ENCODE measurements at regions not wholly inside any gene's neighbourhood (a gene's known extent, or its start where the extent isn't known, plus 50 kb on each side); places are given as distances from the start of the nearest gene placed in this dataset.
"Not testable (repeated sequence)": the region's sequence is repeated elsewhere in the genome, so short reads cannot be mapped to it uniquely, and the experiment has no call there.

DNA sequence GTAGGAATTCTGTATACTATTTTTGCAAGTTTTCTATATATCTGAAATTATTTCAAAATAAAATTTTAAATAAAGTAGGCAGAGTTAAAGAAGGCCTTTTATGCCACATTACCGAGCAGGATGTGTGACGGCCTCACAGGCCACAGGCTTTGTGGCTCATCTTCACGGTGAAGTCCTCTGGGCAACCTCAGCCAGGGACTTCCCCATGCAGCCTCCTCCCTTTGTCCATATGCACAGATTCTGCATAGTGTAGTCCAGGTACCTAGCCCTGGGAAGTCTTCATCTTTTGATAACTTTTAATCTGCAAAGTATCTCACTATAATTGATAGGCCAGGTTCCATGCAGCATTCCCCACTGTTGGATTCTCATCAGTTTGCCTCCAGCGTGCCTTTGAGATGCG is 62.8 kb downstream of the ARHGAP11B start:
- H3K27me3 ChIP-seq (ENCODE audit: insufficient read depth, low read length); H3K4me3 ChIP-seq (ENCODE audit: low read length); H3K4me1 ChIP-seq (ENCODE audit: insufficient read depth, low read length); H3K9ac ChIP-seq (ENCODE audit: low read depth, low read length); H3K9me3 ChIP-seq (ENCODE audit: insufficient read depth, low read depth, low read length); H3K36me3 ChIP-seq (ENCODE audit: insufficient read depth, low read length); H3K27ac ChIP-seq (ENCODE audit: low read depth, low read length): not testable (repeated sequence)
- WGBS, result 91% methylated on average over 3 of the region's 5 CpGs

- not testable (repeated sequence) for H3K36me3 ChIP-seq (ENCODE audit: insufficient read depth, low read length); H3K9ac ChIP-seq (ENCODE audit: low read depth, low read length); H3K4me3 ChIP-seq (ENCODE audit: low read length); H3K4me1 ChIP-seq (ENCODE audit: insufficient read depth, low read length); H3K27ac ChIP-seq (ENCODE audit: low read depth, low read length); H3K27me3 ChIP-seq (ENCODE audit: insufficient read depth, low read length); H3K9me3 ChIP-seq (ENCODE audit: insufficient read depth, low read depth, low read length)
- 86% methylated on average over 1 of the region's 2 CpGs for WGBS
Observed at GRCh38 chr15:30690153-30690552, 64.2 kb downstream of the ARHGAP11B start.

DNA sequence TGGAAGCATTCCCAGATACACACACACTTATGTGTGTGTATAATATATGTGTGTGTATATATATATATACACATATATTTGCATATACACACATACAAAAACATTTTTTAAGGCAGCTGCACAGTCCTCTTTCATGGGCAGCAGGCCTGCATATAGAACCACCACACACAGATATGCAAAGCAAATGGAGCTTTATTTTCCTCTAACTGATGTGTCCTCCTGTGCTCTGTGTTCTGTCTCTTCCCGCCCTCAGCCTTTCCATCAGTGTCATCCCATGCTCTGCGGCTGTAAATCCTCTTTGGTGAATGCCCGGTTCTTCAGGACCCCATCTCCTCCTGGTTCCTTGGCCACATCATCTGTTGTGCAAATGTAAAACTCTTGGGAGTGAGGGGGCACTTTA is 69.9 kb downstream of the ARHGAP11B start:
- H3K27me3 ChIP-seq (ENCODE audit: insufficient read depth, low read length); H3K4me1 ChIP-seq (ENCODE audit: insufficient read depth, low read length); H3K36me3 ChIP-seq (ENCODE audit: insufficient read depth, low read length); H3K27ac ChIP-seq (ENCODE audit: low read depth, low read length); H3K9me3 ChIP-seq (ENCODE audit: insufficient read depth, low read depth, low read length); H3K4me3 ChIP-seq (ENCODE audit: low read length); H3K9ac ChIP-seq (ENCODE audit: low read depth, low read length): not testable (repeated sequence)
- WGBS, result no CpG with 5 or more reads among the region's 3 CpGs

- H3K36me3 ChIP-seq (ENCODE audit: insufficient read depth, low read length); H3K4me1 ChIP-seq (ENCODE audit: insufficient read depth, low read length); H3K9me3 ChIP-seq (ENCODE audit: insufficient read depth, low read depth, low read length); H3K9ac ChIP-seq (ENCODE audit: low read depth, low read length); H3K4me3 ChIP-seq (ENCODE audit: low read length); H3K27me3 ChIP-seq (ENCODE audit: insufficient read depth, low read length); H3K27ac ChIP-seq (ENCODE audit: low read depth, low read length): not testable (repeated sequence)
- WGBS, result 77% methylated on average over 5 of the region's 15 CpGs
Observed at GRCh38 chr15:30696439-30697314, 70.7 kb downstream of the ARHGAP11B start.

GRCh38 chr15:30697315-30697685 is 71.4 kb downstream of the ARHGAP11B start:
- H3K27ac ChIP-seq (ENCODE audit: low read depth, low read length); H3K36me3 ChIP-seq (ENCODE audit: insufficient read depth, low read length); H3K9me3 ChIP-seq (ENCODE audit: insufficient read depth, low read depth, low read length); H3K27me3 ChIP-seq (ENCODE audit: insufficient read depth, low read length); H3K4me1 ChIP-seq (ENCODE audit: insufficient read depth, low read length); H3K9ac ChIP-seq (ENCODE audit: low read depth, low read length); H3K4me3 ChIP-seq (ENCODE audit: low read length): not testable (repeated sequence)
- 100% methylated on average over 1 of the region's 3 CpGs for WGBS

GRCh38 chr15:30700006-30700597 is 74.2 kb downstream of the ARHGAP11B start:
- H3K9ac ChIP-seq (ENCODE audit: low read depth, low read length); H3K4me3 ChIP-seq (ENCODE audit: low read length); H3K36me3 ChIP-seq (ENCODE audit: insufficient read depth, low read length); H3K4me1 ChIP-seq (ENCODE audit: insufficient read depth, low read length); H3K9me3 ChIP-seq (ENCODE audit: insufficient read depth, low read depth, low read length); H3K27ac ChIP-seq (ENCODE audit: low read depth, low read length); H3K27me3 ChIP-seq (ENCODE audit: insufficient read depth, low read length): not testable (repeated sequence)
- 89% methylated on average over 1 of the region's 7 CpGs for WGBS

GRCh38 chr15:30707976-30708685 is 82.2 kb downstream of the ARHGAP11B start:
- H3K4me3 ChIP-seq (ENCODE audit: low read length); H3K9ac ChIP-seq (ENCODE audit: low read depth, low read length); H3K27ac ChIP-seq (ENCODE audit: low read depth, low read length); H3K9me3 ChIP-seq (ENCODE audit: insufficient read depth, low read depth, low read length); H3K36me3 ChIP-seq (ENCODE audit: insufficient read depth, low read length); H3K4me1 ChIP-seq (ENCODE audit: insufficient read depth, low read length); H3K27me3 ChIP-seq (ENCODE audit: insufficient read depth, low read length): not testable (repeated sequence)
- WGBS, result 92% methylated on average over 7 of the region's 9 CpGs

DNA sequence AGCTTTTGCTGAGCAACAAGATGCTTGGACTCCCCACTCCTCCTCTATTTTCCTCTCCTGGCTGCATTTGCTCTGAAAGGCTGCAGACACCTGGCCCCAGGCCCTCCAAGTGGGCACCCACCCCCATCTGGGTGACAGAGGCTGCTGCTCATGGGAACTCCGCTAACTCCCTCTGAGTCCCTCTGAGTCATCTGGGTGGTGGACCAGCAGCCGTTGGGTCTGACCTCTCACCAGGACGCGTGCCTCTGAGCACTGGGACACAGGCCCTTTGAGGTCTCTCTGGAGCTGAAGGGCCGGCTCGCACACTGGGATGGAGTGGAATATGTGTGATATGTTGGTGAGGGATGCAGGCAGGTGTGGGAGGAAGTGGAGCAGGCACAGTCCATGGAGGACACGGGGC is 82.9 kb downstream of the ARHGAP11B start:
- H3K9me3 ChIP-seq (ENCODE audit: insufficient read depth, low read depth, low read length); H3K4me3 ChIP-seq (ENCODE audit: low read length); H3K4me1 ChIP-seq (ENCODE audit: insufficient read depth, low read length); H3K9ac ChIP-seq (ENCODE audit: low read depth, low read length); H3K27me3 ChIP-seq (ENCODE audit: insufficient read depth, low read length); H3K27ac ChIP-seq (ENCODE audit: low read depth, low read length); H3K36me3 ChIP-seq (ENCODE audit: insufficient read depth, low read length): not testable (repeated sequence)
- 100% methylated on average over 1 of the region's 7 CpGs for WGBS

- not testable (repeated sequence) for H3K27ac ChIP-seq (ENCODE audit: low read depth, low read length); H3K9me3 ChIP-seq (ENCODE audit: insufficient read depth, low read depth, low read length); H3K4me1 ChIP-seq (ENCODE audit: insufficient read depth, low read length); H3K9ac ChIP-seq (ENCODE audit: low read depth, low read length); H3K27me3 ChIP-seq (ENCODE audit: insufficient read depth, low read length); H3K4me3 ChIP-seq (ENCODE audit: low read length)
- H3K36me3 ChIP-seq (ENCODE audit: insufficient read depth, low read length), result peaks cover 21% of the 10 kb centered on the region
- 98% methylated on average over 3 of the region's 7 CpGs for WGBS
Observed at GRCh38 chr15:30718038-30718643, 92.2 kb downstream of the ARHGAP11B start.

GRCh38 chr15:30719363-30719762 is 93.4 kb downstream of the ARHGAP11B start:
- not testable (repeated sequence) for H3K9ac ChIP-seq (ENCODE audit: low read depth, low read length); H3K27me3 ChIP-seq (ENCODE audit: insufficient read depth, low read length); H3K4me1 ChIP-seq (ENCODE audit: insufficient read depth, low read length); H3K27ac ChIP-seq (ENCODE audit: low read depth, low read length); H3K9me3 ChIP-seq (ENCODE audit: insufficient read depth, low read depth, low read length); H3K4me3 ChIP-seq (ENCODE audit: low read length)
- 97% methylated on average over 5 of the region's 5 CpGs for WGBS
- H3K36me3 ChIP-seq (ENCODE audit: insufficient read depth, low read length), result peaks cover 21% of the 10 kb centered on the region

GRCh38 chr15:30720825-30721224 is 94.9 kb downstream of the ARHGAP11B start:
- not testable (repeated sequence) for H3K4me3 ChIP-seq (ENCODE audit: low read length); H3K27me3 ChIP-seq (ENCODE audit: insufficient read depth, low read length); H3K4me1 ChIP-seq (ENCODE audit: insufficient read depth, low read length); H3K27ac ChIP-seq (ENCODE audit: low read depth, low read length); H3K9ac ChIP-seq (ENCODE audit: low read depth, low read length); H3K9me3 ChIP-seq (ENCODE audit: insufficient read depth, low read depth, low read length)
- peaks cover 27% of the 10 kb centered on the region for H3K36me3 ChIP-seq (ENCODE audit: insufficient read depth, low read length)
- WGBS, result 100% methylated on average over 1 of the region's 3 CpGs

Measured in HUES64 (cell line).